ENCODE measurements at regions not wholly inside any gene's neighbourhood (a gene's known extent, or its start where the extent isn't known, plus 50 kb on each side); places are given as distances from the start of the nearest gene placed in this dataset.

- no TSS peak for BruUV-seq (replicated peaks)
- in situ Hi-C loops (cut with HindIII; ENCODE audit: extremely low pct_ligation_motif_present, low pct_unique_long_range_greater_than_20kb) = no loop called here
- Histone ChIP-seq H3K9me3 (ENCODE audit: low read length) (0 out of 2 replicates have a peak, but pooled peaks cover under 1% of the 10 kb centered on the region), H3K27ac (ENCODE audit: extremely low read length, insufficient read depth, low read length) (no peak overlapping the region), H3K79me2 (ENCODE audit: insufficient read depth, low read length) (no peaks in the 10 kb centered on the region), H3K4me1 (ENCODE audit: insufficient read depth, low read length) (no peaks in the 10 kb centered on the region), H2AFZ (ENCODE audit: low read length) (no peak overlapping the region), H3K9ac (ENCODE audit: insufficient read depth, low read depth, low read length) (no peak overlapping the region), H3K4me3 (replicated peaks in 1 of 3; ENCODE audit: insufficient read depth in 1 of 3, low read depth in 2 of 3, low read length in 3 of 3) (no peak overlapping the region), H4K20me1 (ENCODE audit: insufficient read depth, low read length) (no peaks in the 10 kb centered on the region), H3K36me3 (replicated peaks in 1 of 2; ENCODE audit: control insufficient read depth in 1 of 2, insufficient read depth in 2 of 2, low read length in 2 of 2) (no peaks in the 10 kb centered on the region), H3K27me3 (ENCODE audit: control insufficient read depth in 1 of 2, insufficient read depth in 2 of 2, low read length in 2 of 2) (no peaks in the 10 kb centered on the region), H3K4me2 (ENCODE audit: low read depth, low read length) (no peak overlapping the region)
- POLR2A ChIA-PET = no interaction called here
- 0% methylated on average over 1 of the region's 1 CpG for WGBS (ENCODE audit: low lambda C conversion rate)
- FAIRE-seq (no peak), DNase-seq (ENCODE audit: low spot score) (no peak), ATAC-seq (no peak)
- TF ChIP-seq NR2F1 (CRISPR knock-in tag; IDR thresholded peaks at IDR 0.05) (no peak), ZNF770 (CRISPR knock-in tag; IDR thresholded peaks at IDR 0.05) (no peak), SUZ12 (IDR thresholded peaks at IDR 0.05; ENCODE audit: low read depth, low read length) (no peak), PRDM10 (CRISPR knock-in tag; IDR thresholded peaks at IDR 0.05; ENCODE audit: low read depth) (no peak), CSRNP1 (CRISPR knock-in tag; IDR thresholded peaks at IDR 0.05) (no peak), ZNF160 (CRISPR knock-in tag; IDR thresholded peaks at IDR 0.05) (no peak), HOMEZ (CRISPR knock-in tag; IDR thresholded peaks at IDR 0.05; ENCODE audit: low read depth) (no peak), TCF12 (IDR thresholded peaks at IDR 0.05) (no peak), TCF12 (CRISPR knock-in tag; IDR thresholded peaks at IDR 0.05) (no peak), FIP1L1 (IDR thresholded peaks at IDR 0.05; ENCODE audit: borderline replicate concordance, insufficient read depth, low read depth, low read length) (no peak)
- CTCF ChIA-PET (ENCODE audit: low intra/inter-chr PET ratio, low total read pairs) = no interaction called here
- intact Hi-C loops (cut with micrococcal nuclease; ENCODE audit: unreplicated experiment) = no loop called here
Observed at GRCh38 chr5:125429498-125429897, 683.1 kb upstream of the ZNF608 start.

Data from HepG2 (cell line).